Ascending aorta (tissue), 2 donors: ENCODE measurements at regions not wholly inside any gene's neighbourhood (a gene's known extent, or its start where the extent isn't known, plus 50 kb on each side); places are given as distances from the start of the nearest gene placed in this dataset.

Experiments
- DNase-seq, 2 donors: peaks; one replicate each; pipeline ENCODE4 v3.0.0-alpha.2; 2019; ENCODE audit warnings: low spot score in 2 of 2
- H3K27ac ChIP-seq, 2 donors: fragments of 200-600 bp; sonication (generic); one replicate each; pipeline ENCODE4 v1.5.1; 2016 to 2017; ENCODE audit warnings: mild to moderate bottlenecking in 1 of 2
- H3K27me3 ChIP-seq: fragments of 200-600 bp; sonication (generic); one replicate; pipeline ENCODE4 v1.5.1; 2017
- H3K36me3 ChIP-seq, 2 donors: fragments of 200-600 bp; sonication (generic); one replicate each; pipeline ENCODE4 v1.5.1; 2016
- H3K4me1 ChIP-seq, 2 donors: fragments of 200-600 bp; sonication (generic); one replicate each; pipeline ENCODE4 v1.5.1; 2016 to 2017; ENCODE audit warnings: mild to moderate bottlenecking in 1 of 2
- H3K4me3 ChIP-seq, 2 donors: fragments of 200-600 bp; sonication (generic); one replicate each; pipeline ENCODE4 v1.5.1; 2016 to 2017; ENCODE audit warnings: mild to moderate bottlenecking in 1 of 2
- H3K9me3 ChIP-seq, 2 donors: fragments of 200-600 bp; sonication (generic); one replicate each; pipeline ENCODE4 v1.5.1; 2016
- CTCF ChIP-seq, 3 experiments: fragments of 200-600 bp in 2 of 3; fragments of 450-650 bp in 1 of 3; sonication (generic) in 2 of 3; IDR thresholded peaks; one replicate each; pipeline ENCODE4 v1.5.1; 2016 to 2019; ENCODE audit warnings: antibody characterized with exemption in 3 of 3, mild to moderate bottlenecking in 1 of 3, moderate library complexity in 1 of 3
- intact Hi-C: fragments of 100-400 bp; cut with DNase I; formaldehyde crosslinking; loops from one replicate; pipeline ENCODE4 v1.15.1; 2023

DNA sequence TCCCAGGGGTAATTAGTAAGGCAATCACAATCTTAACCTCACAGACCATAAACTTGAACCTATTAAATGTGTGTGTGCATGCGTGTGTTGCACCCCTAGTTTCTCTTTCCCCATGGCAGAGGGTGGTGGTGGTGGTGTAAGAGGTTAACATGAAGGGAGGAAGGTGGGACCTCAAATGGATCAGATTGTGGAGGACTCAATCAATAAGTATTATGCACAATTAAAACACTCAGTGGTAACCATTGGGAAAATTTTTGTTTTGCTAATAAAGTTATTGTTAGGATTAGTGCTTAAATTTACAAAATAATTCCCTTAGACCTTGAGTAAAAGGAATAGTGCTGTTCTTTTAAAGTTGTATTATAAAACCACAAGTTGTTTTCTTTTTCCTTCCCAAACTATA, 283.0 kb downstream of the OLFM3 start:
- DNase-seq, result no peak
- Histone ChIP-seq H3K4me1 (no peaks in the 10 kb centered on the region), H3K27ac (no peak overlapping the region), H3K9me3 (no peaks in the 10 kb centered on the region), H3K36me3 (no peaks in the 10 kb centered on the region), H3K27me3 (no peaks in the 10 kb centered on the region), H3K4me3 (no peak overlapping the region)
- TF ChIP-seq CTCF (IDR thresholded peaks at IDR 0.05), result no peak
- intact Hi-C loops, result no loop called here

DNA sequence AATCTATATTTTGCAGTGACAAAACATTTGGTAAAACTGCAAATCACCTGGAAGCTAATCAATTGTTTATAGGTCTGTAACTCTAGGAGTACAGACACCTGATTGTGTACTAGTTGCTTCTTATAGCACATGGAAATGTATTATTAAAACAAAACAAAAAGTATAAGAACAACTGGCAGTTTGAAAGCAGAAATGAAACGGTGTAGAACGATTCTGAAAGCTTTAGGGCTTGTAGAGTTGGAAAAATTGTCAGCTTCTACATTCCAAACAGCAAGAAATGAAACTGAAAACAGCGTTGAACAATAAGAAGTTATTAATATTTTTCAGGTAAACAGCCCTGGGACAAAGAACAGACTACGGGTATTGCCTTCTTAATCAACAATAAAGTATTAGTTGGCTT, 273.3 kb downstream of the OLFM3 start:
- no peaks in the 10 kb centered on the region for H3K4me1 ChIP-seq
- no peaks in the 10 kb centered on the region for H3K9me3 ChIP-seq
- no peaks in the 10 kb centered on the region for H3K36me3 ChIP-seq
- no peak overlapping the region for H3K4me3 ChIP-seq
- H3K27ac ChIP-seq, result no peak overlapping the region
- intact Hi-C loops, result no loop called here
- no peaks in the 10 kb centered on the region for H3K27me3 ChIP-seq
- no peak for DNase-seq
- no peak for TF ChIP-seq CTCF (IDR thresholded peaks at IDR 0.05)

GRCh38 chr1:101728029-101728428, 268.7 kb downstream of the OLFM3 start:
- TF ChIP-seq CTCF (IDR thresholded peaks at IDR 0.05), result no peak
- no peaks in the 10 kb centered on the region for H3K27me3 ChIP-seq
- intact Hi-C loops, result no loop called here
- no peaks in the 10 kb centered on the region for H3K36me3 ChIP-seq
- H3K9me3 ChIP-seq, result no peaks in the 10 kb centered on the region
- no peak overlapping the region for H3K4me3 ChIP-seq
- no peaks in the 10 kb centered on the region for H3K4me1 ChIP-seq
- DNase-seq, result no peak
- H3K27ac ChIP-seq, result no peak overlapping the region

DNA sequence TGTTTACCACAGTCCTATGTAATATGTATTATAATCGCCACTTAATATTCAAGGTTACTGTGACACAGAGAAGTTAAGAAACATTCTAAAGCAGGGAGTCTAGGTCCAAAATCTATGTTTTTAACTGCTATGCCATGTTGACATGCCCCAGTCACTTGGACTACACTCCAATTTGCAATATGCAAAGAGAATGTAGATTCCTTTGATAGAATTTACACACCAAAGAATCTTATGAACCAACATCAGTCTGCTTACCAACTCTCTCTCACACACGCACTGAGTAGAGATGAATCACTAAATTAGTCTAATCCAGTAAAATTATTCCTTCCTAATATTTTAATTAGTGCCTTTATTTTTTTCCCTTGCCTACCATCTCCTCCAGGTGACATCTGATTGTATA, 266.2 kb downstream of the OLFM3 start:
- H3K4me1 ChIP-seq, result no peaks in the 10 kb centered on the region
- H3K4me3 ChIP-seq, result no peak overlapping the region
- TF ChIP-seq CTCF (IDR thresholded peaks at IDR 0.05), result no peak
- H3K27ac ChIP-seq, result no peak overlapping the region
- DNase-seq, result no peak
- intact Hi-C loops, result no loop called here
- H3K36me3 ChIP-seq, result no peaks in the 10 kb centered on the region
- H3K27me3 ChIP-seq, result no peaks in the 10 kb centered on the region
- no peaks in the 10 kb centered on the region for H3K9me3 ChIP-seq

DNA sequence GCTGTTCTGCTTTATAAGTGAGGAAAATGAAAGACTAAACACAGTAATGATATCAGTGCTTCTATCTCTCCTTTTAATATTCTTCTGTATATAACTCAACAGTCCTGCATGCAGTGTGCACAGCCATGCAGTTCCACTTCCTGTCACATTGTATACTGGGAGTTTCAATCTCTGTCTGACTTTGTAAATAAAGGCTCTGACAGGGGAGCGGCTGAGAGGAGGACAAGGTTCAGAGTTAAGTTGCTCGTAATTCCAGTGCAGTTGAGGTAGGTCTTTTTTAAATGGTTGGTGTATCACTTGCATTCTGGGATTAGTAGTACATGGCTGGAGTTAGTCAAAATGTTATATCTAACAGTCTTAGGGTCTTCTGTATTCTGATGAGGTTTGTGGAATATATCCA, 264.5 kb downstream of the OLFM3 start:
- H3K27ac ChIP-seq, result no peak overlapping the region
- DNase-seq, result no peak
- no peaks in the 10 kb centered on the region for H3K9me3 ChIP-seq
- H3K27me3 ChIP-seq, result no peaks in the 10 kb centered on the region
- H3K36me3 ChIP-seq, result no peaks in the 10 kb centered on the region
- TF ChIP-seq CTCF (IDR thresholded peaks at IDR 0.05), result no peak
- no peaks in the 10 kb centered on the region for H3K4me1 ChIP-seq
- H3K4me3 ChIP-seq, result no peak overlapping the region
- intact Hi-C loops, result no loop called here

- Histone ChIP-seq H3K4me3 (no peak overlapping the region), H3K27me3 (no peaks in the 10 kb centered on the region), H3K9me3 (no peaks in the 10 kb centered on the region), H3K27ac (no peak overlapping the region), H3K36me3 (no peaks in the 10 kb centered on the region), H3K4me1 (no peaks in the 10 kb centered on the region)
- no peak for TF ChIP-seq CTCF (IDR thresholded peaks at IDR 0.05)
- intact Hi-C loops, result no loop called here
- DNase-seq, result no peak
Measured at GRCh38 chr1:101733340-101733739, 263.4 kb downstream of the OLFM3 start.
